HL-60 (cell line): ENCODE measurements at regions not wholly inside any gene's neighbourhood (a gene's known extent, or its start where the extent isn't known, plus 50 kb on each side); places are given as distances from the start of the nearest gene placed in this dataset.
"Not testable (repeated sequence)": the region's sequence is repeated elsewhere in the genome, so short reads cannot be mapped to it uniquely, and the experiment has no call there.

Experiments used
- DNase-seq, 2 experiments: peaks; one replicate each; pipeline ENCODE4 v3.0.0-alpha.2; 2010 to 2020; ENCODE audit warnings: low read depth in 1 of 2, low spot score in 1 of 2
- H3K27ac ChIP-seq: fragments of 250-450 bp; sonication (Bioruptor Pico); replicated peaks from 2 replicates; pipeline ENCODE4 v1.5.1; 2020; ENCODE audit warnings: mild to moderate bottlenecking, moderate library complexity
- H3K27me3 ChIP-seq: fragments of 250-450 bp; sonication (Bioruptor Pico); 2 replicates; pipeline ENCODE4 v1.5.1; 2021; ENCODE audit warnings: mild to moderate bottlenecking, moderate library complexity; ENCODE audit not compliant: insufficient read depth, poor library complexity, severe bottlenecking
- H3K4me3 ChIP-seq: replicated peaks from 2 replicates; pipeline ENCODE4 v1.5.1; 2011; ENCODE audit warnings: mild to moderate bottlenecking, control low read depth, low read length; ENCODE audit not compliant: insufficient read depth

- DNase-seq, H3K27ac ChIP-seq, H3K27me3 ChIP-seq, H3K4me3 ChIP-seq: not testable (repeated sequence)
Measured at GRCh38 chr15:84477550-84477949, 123.3 kb upstream of the ZSCAN2 start.

- H3K27me3 ChIP-seq, DNase-seq, H3K27ac ChIP-seq, H3K4me3 ChIP-seq: not testable (repeated sequence)
Measured at GRCh38 chr15:84480174-84480681, 120.6 kb upstream of the ZSCAN2 start.

GRCh38 chr15:84483859-84484258 is 117.0 kb upstream of the ZSCAN2 start:
- not testable (repeated sequence) for DNase-seq, H3K27ac ChIP-seq, H3K4me3 ChIP-seq, H3K27me3 ChIP-seq

GRCh38 chr15:84500165-84500889 is 100.5 kb upstream of the ZSCAN2 start:
- not testable (repeated sequence) for DNase-seq, H3K27ac ChIP-seq, H3K27me3 ChIP-seq
- H3K4me3 ChIP-seq = peak overlapping the region; percentile 25

GRCh38 chr15:84503101-84503500 is 97.7 kb upstream of the ZSCAN2 start:
- not testable (repeated sequence) for H3K27ac ChIP-seq, H3K4me3 ChIP-seq, DNase-seq, H3K27me3 ChIP-seq

- not testable (repeated sequence) for H3K4me3 ChIP-seq, DNase-seq, H3K27ac ChIP-seq, H3K27me3 ChIP-seq
Measured at GRCh38 chr15:84505552-84505951, 95.3 kb upstream of the ZSCAN2 start.

GRCh38 chr15:84512324-84512723 is 88.5 kb upstream of the ZSCAN2 start:
- DNase-seq, H3K4me3 ChIP-seq, H3K27ac ChIP-seq, H3K27me3 ChIP-seq: not testable (repeated sequence)

- not testable (repeated sequence) for H3K4me3 ChIP-seq, DNase-seq, H3K27ac ChIP-seq, H3K27me3 ChIP-seq
Measured at GRCh38 chr15:84516773-84517172, 84.0 kb upstream of the ZSCAN2 start.

- not testable (repeated sequence) for H3K4me3 ChIP-seq, H3K27me3 ChIP-seq, H3K27ac ChIP-seq, DNase-seq
Measured at GRCh38 chr15:84525491-84526344, 75.1 kb upstream of the ZSCAN2 start.

GRCh38 chr15:84530751-84531150 is 70.1 kb upstream of the ZSCAN2 start:
- H3K27ac ChIP-seq, H3K4me3 ChIP-seq, DNase-seq, H3K27me3 ChIP-seq: not testable (repeated sequence)

- DNase-seq, H3K4me3 ChIP-seq, H3K27me3 ChIP-seq, H3K27ac ChIP-seq: not testable (repeated sequence)
Measured at GRCh38 chr15:84531223-84531622, 69.6 kb upstream of the ZSCAN2 start.

GRCh38 chr15:84531709-84532367 is 69.0 kb upstream of the ZSCAN2 start:
- H3K4me3 ChIP-seq, H3K27ac ChIP-seq, DNase-seq, H3K27me3 ChIP-seq: not testable (repeated sequence)

- not testable (repeated sequence) for H3K4me3 ChIP-seq, H3K27ac ChIP-seq, H3K27me3 ChIP-seq, DNase-seq
Measured at GRCh38 chr15:84533705-84534104, 67.1 kb upstream of the ZSCAN2 start.

- not testable (repeated sequence) for DNase-seq, H3K4me3 ChIP-seq, H3K27ac ChIP-seq, H3K27me3 ChIP-seq
Measured at GRCh38 chr15:84534561-84535235, 66.1 kb upstream of the ZSCAN2 start.
